Activated naive CD4-positive, alpha-beta T cell (primary cell): ENCODE measurements at regions not wholly inside any gene's neighbourhood (a gene's known extent, or its start where the extent isn't known, plus 50 kb on each side); places are given as distances from the start of the nearest gene placed in this dataset.
A peak's percentile ranks its signal among the peaks of the same experiment; 100 is the strongest.
"Not testable (repeated sequence)": the region's sequence is repeated elsewhere in the genome, so short reads cannot be mapped to it uniquely, and the experiment has no call there.

Experiments used
- DNase-seq, 4 experiments: peaks; one replicate each; lab custom pipeline; 2025; lab: John Stamatoyannopoulos, UW

DNA sequence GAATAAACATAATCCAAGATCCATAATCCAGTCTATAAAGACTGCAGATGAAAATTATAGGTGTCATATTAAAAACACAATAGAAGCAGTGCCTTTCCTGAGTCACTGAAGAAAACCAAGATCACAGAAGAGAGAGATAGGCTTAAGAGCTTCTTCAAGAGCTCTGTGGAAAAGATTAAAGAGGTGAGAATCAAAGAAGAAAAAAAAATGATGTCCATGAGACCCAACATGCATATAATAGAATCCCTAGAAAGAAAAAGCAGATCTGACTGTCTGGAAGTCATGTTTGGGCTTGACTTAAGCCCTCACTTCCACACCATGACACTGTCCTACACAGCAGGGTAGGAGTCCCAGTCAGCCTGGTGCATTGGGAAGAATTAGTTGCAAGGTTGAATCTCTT lies 205.6 kb upstream of the PROK2 start:
- DNase-seq = no peak

GRCh38 chr3:71989165-71989564 lies 204.2 kb upstream of the PROK2 start:
- DNase-seq = no peak

DNA sequence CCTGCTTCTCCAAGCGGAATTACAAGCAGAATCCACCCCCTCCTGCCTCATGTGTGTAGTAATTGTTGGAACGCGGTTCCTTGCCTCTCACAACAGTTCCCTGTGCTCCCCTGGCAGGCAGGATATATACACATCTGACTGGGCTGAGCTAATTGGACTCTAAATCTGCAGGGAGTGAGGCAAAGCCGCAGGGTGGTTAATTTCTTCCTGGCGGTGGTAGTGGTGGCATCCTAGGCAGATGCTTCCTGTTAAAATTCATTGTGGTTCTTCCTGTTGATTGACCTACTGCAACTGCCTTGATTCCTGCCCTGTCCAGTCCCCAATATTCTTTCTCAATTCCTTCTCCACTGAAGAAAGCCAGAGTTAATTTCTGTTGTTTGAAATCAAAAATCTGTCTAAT lies 202.9 kb upstream of the PROK2 start:
- DNase-seq = no peak

DNA sequence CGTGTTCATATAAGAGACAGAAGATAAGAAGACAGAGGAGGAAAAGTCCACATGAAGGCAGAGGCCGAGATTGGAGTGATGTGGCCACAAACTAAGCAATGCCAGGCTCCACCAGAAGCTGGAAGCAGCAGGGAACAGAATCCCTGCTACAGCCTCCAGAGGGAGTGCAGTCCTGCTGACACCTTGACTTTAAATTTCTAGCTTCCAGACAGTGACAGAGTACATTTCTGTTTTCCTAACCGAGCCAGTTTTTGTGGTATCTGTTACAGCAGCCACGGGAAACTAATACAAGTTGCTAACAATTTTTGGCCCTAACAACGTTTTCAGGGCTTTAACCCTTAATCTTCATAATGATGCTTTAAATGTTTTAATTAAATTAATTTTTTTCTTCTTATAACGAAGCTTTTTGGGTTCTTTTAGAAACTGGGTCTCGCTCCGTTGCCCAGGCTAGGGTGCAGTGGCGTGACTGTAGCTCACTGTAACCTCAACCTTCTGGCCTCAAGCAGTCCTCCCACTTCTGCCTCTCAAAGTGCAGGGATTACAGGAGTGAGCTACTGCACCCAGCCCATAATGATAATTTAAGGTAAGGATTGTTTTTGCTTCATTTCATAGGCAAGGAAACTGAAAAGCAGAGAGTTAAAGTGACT lies 202.3 kb upstream of the PROK2 start:
- no peak for DNase-seq

GRCh38 chr3:71986606-71987005 lies 201.7 kb upstream of the PROK2 start:
- no peak for DNase-seq

- DNase-seq = peak in 1 of 4 experiments; percentile 1
Measured at GRCh38 chr3:71984843-71985613, 200.1 kb upstream of the PROK2 start.

DNA sequence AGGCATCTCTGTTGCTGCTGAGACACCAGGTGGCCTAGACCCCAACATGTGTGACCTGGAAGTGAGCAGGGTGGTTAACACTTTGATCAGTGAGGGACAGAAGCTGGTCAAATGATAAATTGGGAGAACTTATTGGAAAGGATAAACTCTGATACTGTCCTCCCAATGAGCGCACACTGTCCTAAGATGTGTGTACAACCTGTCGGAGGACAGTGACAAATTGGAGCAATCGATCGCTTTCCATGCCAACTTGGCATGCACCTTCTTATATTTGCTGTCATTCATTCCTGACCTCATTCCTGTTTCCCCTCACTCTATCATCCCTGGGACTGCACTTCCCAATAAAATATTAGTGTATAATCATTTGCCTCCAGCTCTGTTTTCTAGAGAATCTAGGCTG lies 198.7 kb upstream of the PROK2 start:
- no peak for DNase-seq

DNA sequence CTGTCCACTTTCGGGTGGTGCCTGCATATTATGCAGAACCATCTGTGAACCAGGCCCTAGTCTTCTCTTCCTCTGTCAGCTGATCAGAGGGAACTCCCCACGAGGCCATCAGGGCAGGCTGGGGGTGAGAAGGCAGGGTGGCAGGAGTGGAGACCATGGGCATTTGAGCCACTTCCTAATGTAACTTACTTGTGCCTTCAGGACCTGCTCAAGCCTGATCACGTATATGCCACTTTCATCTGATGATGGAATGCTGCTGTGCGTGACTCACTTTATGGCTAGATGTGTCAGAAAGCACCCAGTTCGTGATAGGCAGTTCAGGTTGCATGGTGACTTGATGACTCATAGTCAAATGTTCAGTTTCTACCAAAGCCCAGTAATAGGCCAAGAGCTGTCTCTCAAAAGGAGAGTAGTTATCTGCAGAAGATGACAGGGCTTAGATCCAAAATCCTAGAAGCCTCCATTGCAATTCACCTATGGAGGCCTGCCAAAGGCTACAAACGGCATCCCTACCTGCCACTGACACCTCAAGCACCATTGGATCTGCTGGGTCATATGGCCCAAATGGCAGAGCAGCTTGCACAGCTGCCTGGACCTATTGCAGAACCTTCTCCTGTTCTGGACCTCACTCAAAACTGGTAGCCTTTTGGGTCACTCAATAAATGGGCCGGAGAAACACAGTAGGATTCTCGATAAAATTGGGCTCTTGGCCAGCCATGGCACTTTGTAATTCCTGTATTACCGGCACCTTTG lies 197.7 kb upstream of the PROK2 start:
- DNase-seq = not testable (repeated sequence)

DNA sequence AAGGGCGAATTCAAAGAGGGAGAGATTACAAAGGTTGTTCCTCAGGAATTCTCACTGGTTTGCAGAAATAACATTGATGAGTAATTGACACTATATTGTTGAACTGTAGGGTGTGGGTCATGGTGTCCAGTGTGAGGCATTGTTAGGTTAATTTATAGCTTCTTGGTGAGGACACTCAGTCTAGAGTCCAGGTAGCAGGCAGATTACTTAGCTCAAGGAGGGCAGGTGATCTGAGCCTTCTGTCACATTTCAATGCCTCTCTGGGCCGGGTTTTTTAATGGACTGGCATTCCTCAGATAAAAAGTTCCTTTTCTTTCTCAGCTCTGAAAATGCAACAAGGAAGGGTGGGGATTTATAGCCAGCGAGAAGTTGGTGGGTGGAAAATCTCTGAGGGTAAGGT lies 194.2 kb upstream of the PROK2 start:
- no peak for DNase-seq

DNA sequence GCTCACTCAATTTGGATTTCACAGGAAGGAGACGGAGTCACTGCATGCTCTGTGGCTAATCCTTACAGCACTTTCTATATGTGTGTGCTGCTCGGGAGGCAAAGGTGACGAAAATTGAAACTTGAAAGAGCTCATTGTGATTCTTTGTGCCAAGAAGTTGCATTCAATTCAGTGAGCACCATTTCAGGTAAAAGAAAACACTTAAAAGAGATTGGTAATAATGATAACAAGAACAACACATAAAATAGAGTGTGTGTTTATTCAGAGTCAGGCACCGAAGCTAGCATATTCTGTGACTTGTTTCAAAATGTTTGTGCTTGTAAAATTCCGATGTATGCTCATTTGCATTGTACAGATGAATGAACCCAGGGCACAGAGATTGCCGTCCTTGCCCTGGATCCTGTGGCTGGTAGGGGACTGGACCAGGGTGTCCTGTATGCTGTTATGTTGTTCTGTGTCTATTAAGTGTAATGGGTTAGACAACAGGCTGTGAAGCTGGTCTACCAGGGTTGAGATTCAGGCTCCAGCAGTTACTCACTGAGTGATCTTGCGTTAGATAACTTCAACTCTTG lies 193.3 kb upstream of the PROK2 start:
- DNase-seq = no peak

DNA sequence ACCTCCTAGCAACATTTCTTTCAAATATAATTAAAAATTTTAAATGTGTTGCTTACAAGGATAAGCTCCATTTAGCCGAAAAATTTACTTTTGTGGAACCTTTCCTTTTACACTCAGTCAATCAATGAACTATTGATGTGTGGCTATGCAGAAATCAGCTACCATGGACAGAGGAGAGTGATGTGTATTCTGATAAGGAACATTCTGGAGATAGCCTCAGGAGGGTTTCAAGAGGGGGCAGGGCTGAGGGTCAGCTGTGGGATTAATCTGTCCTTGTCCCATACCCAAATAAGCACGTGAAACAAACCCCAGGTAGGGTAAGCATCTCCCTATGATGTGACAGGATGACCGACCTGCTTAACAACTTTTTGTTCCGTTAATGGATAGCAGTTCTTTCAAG lies 192.6 kb upstream of the PROK2 start:
- no peak for DNase-seq

DNA sequence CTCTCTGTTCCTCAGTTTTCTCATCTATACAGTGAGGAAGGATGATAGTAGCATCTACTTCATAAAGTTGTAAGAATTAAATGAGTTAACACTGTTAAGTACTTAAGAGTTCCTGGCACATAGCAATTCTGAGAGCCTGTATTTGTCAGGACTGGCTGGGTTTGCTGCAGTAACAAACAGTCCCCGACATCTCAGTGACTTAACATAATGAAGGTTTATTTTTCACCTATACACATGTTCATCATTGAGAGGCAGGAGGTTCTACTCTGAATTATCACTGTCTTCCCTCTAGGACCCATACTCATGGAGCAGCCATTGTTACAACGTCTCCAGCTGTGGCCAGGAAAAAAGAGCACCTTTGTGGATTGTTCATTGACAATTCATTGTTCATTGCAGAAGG lies 190.6 kb upstream of the PROK2 start:
- no peak for DNase-seq

- no peak for DNase-seq
Measured at GRCh38 chr3:71974786-71975185, 189.8 kb upstream of the PROK2 start.

- DNase-seq = no peak
Measured at GRCh38 chr3:71973274-71974030, 188.5 kb upstream of the PROK2 start.

GRCh38 chr3:71972031-71972430 lies 187.1 kb upstream of the PROK2 start:
- no peak for DNase-seq

DNA sequence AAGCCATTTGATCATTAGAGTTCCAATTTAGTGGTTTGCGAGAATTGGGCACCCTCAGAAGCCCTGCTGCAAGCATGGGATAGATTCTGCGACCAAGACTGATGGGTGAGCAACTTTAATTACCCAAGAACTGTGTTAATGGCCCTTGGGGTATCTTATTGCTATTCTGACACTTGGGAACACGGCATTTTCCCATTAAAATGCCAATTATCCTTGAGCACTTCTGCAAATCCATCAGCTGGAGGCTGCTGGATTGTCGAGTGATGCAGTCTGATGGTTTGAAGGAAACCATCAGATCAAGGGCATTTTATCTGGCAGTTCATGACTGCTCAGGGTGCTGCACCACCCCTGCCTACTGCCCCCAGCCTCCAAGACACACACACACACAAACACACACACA lies 183.6 kb upstream of the PROK2 start:
- no peak for DNase-seq

DNA sequence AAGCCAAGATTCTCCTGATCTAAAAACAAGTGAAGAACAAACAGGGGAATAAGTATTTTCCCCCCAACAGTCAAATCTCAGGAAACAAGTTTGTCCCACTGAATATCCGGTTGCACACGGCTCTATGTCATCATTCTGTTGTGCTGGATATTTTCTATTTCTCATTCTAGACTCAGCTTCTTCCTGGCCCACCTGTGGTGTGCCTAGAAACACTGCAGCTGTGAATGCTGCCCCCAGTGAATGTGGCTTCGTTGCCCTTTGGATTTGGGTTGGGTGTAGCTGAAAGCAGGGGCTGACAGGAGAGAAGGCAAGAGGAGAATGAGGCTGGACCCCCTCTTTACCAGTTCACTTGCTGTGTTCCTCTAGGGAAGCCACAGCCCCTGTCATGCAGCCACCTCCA lies 181.2 kb upstream of the PROK2 start:
- DNase-seq = no peak

DNA sequence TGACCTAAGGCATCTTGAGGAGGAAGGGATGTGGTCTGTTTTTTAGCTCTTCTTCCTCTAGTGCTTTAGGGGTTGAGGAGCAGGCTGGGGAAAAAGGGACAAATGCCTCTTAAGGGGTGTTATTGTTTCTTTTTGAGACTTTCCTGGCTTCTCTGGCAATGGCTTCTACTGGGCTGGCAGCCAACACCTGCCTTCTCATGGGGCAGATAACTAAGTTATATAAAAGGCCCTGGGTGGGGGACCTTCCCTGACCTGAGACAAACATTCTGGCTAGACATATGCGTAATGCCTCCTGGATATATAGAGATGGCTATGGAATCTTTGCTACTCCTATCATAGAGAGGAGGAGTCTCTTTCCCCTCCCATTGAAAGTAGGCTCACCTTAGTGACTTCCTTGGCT lies 179.2 kb upstream of the PROK2 start:
- no peak for DNase-seq

DNA sequence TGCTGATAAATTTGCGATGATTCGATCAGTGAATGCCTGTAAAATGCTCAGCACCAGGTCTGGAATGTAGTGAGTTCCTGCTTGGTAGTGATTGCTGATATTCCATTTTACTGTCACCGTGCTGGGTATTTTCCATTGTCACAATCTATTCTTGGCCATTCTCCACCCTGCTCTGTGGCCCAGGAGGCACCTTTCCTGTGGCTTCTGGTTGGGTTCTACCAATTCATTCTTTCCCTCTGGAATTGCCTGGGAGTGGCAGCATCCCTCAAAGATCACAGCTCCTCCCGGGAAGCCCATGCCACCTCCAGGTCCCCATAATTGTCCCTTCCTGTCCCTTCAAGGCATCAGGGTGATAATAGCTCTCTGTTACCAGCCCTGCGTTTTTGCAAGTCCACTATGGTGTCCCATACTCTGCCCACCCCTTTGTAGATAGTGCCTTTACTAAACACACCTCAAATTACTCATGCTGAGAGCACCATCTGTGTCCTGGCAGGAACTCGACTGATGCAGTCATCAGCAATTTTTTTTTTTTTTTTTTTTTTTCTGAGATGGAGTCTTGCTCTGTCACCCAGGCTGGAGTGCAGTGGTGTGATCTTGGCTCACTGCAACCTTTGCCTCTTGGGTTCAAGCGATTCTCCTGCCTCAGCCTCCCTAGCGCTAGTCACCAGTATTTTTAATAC lies 177.8 kb upstream of the PROK2 start:
- no peak for DNase-seq

- DNase-seq = no peak
Measured at GRCh38 chr3:71961891-71962290, 176.9 kb upstream of the PROK2 start.

GRCh38 chr3:71961378-71961777 lies 176.4 kb upstream of the PROK2 start:
- no peak for DNase-seq
